A549 (cell line): ENCODE measurements at regions not wholly inside any gene's neighbourhood (a gene's known extent, or its start where the extent isn't known, plus 50 kb on each side); places are given as distances from the start of the nearest gene placed in this dataset.

Experiments
- ATAC-seq, 2 experiments: fragments of 200-7000 bp in 1 of 2; fragments of >200 bp in 1 of 2; cut with Nextera tagmentation in 1 of 2; cut with Tn5 transposase in 1 of 2; 3 replicates each; pipeline versions ENCODE4 v1.8.0 to v1.9.1; 2018 to 2020; ENCODE audit warnings: mild to moderate bottlenecking in 1 of 2, moderate library complexity in 1 of 2
- CTCF ChIA-PET: fragments of 300-600 bp; sonication (Branson Sonifier 250); formaldehyde crosslinking; extraction: SDS; loops from one replicate; lab custom pipeline; 2021; ENCODE audit warnings: antibody characterized with exemption, inconsistent platforms; lab: Yijun Ruan, JAX
- POLR2A ChIA-PET: fragments of 350-600 bp; formaldehyde crosslinking; extraction: SDS; loops from one replicate; lab custom pipeline; 2021; ENCODE audit warnings: antibody characterized with exemption, inconsistent platforms; lab: Yijun Ruan, JAX
- DNase-seq, 2 experiments: peaks; one replicate each; pipeline versions ENCODE4 v3.0.0 to v3.0.0-alpha.2; 2011 to 2016; ENCODE audit warnings: low read depth in 1 of 2, low spot score in 1 of 2
- FAIRE-seq: peaks from 2 replicates; lab custom pipeline; 2011; peaks lifted over from hg19 to GRCh38; lab: Jason Lieb, UNC
- H3K27ac ChIP-seq, 2 experiments: fragments of >200 bp; sonication (Bioruptor Twin); formaldehyde crosslinking; 3 replicates each; pipeline ENCODE4 v1.5.1; 2016 to 2017
- H3K4me1 ChIP-seq: fragments of >200 bp; sonication (Bioruptor Twin); formaldehyde crosslinking; 3 replicates; pipeline ENCODE4 v1.6.1; 2016
- H3K4me2 ChIP-seq: fragments of >200 bp; sonication (Bioruptor Twin); formaldehyde crosslinking; 3 replicates; pipeline ENCODE4 v1.6.1; 2016
- H3K4me3 ChIP-seq: fragments of >200 bp; sonication (Bioruptor Twin); formaldehyde crosslinking; 3 replicates; pipeline ENCODE4 v1.5.1; 2016
- H3K9me3 ChIP-seq: fragments of >200 bp; sonication (Bioruptor Twin); formaldehyde crosslinking; 3 replicates; pipeline ENCODE4 v1.6.1; 2016
- BCL3 ChIP-seq: fragments of >200 bp; sonication (Bioruptor Twin); formaldehyde crosslinking; IDR thresholded peaks from 3 replicates; pipeline ENCODE4 v1.6.1; 2016
- BHLHE40 ChIP-seq: IDR thresholded peaks from 2 replicates; pipeline ENCODE4 v1.6.1; 2012; ENCODE audit warnings: low read depth, low read length, inconsistent platforms
- EHMT2 ChIP-seq: fragments of 200-600 bp; sonication (generic); IDR thresholded peaks from 2 replicates; pipeline ENCODE4 v1.6.1; 2016; ENCODE audit warnings: antibody characterized with exemption, low read depth, mild to moderate bottlenecking, moderate library complexity
- ELK1 ChIP-seq: fragments of 150-350 bp; IDR thresholded peaks from 2 replicates; pipeline ENCODE4 v1.6.1; 2014; ENCODE audit warnings: low read depth, mild to moderate bottlenecking, low read length
- GATA3 ChIP-seq: IDR thresholded peaks from 2 replicates; pipeline ENCODE4 v1.6.1; 2012; ENCODE audit warnings: borderline replicate concordance
- HDAC2 ChIP-seq: fragments of 200-600 bp; sonication (generic); IDR thresholded peaks from 2 replicates; pipeline ENCODE4 v1.6.1; 2016
- HOXA7 ChIP-seq: fragments of 250-450 bp; sonication (Bioruptor Pico); IDR thresholded peaks from 2 replicates; pipeline ENCODE4 v1.5.0; 2020; ENCODE audit warnings: mild to moderate bottlenecking, moderate library complexity
- JUN ChIP-seq, 2 experiments: fragments of >200 bp; sonication (Bioruptor Twin); formaldehyde crosslinking; IDR thresholded peaks; 2 replicates in 1 of 2; 3 replicates in 1 of 2; pipeline ENCODE4 v1.6.1; 2016 to 2017
- NR3C1 ChIP-seq: fragments of >200 bp; sonication (Bioruptor Twin); formaldehyde crosslinking; IDR thresholded peaks from 3 replicates; pipeline ENCODE4 v1.6.1; 2017
- PBX3 ChIP-seq: IDR thresholded peaks from 2 replicates; pipeline ENCODE4 v1.6.1; 2012
- RCOR1 ChIP-seq: fragments of 150-350 bp; IDR thresholded peaks from 2 replicates; pipeline ENCODE4 v1.6.1; 2014; ENCODE audit warnings: antibody characterized with exemption, low read length, low read depth
- REST ChIP-seq: fragments of 200-600 bp; sonication (generic); IDR thresholded peaks from 2 replicates; pipeline ENCODE4 v1.6.1; 2016; ENCODE audit warnings: antibody characterized with exemption, mild to moderate bottlenecking, moderate library complexity
- TFCP2L1 ChIP-seq: fragments of 250-450 bp; sonication (Bioruptor Pico); IDR thresholded peaks from 2 replicates; pipeline ENCODE4 v1.5.0; 2021; ENCODE audit warnings: mild to moderate bottlenecking
- USF2 ChIP-seq: fragments of 450-650 bp; IDR thresholded peaks from 2 replicates; pipeline ENCODE4 v1.6.1; 2014; ENCODE audit warnings: antibody characterized with exemption
- ZC3H11A ChIP-seq: fragments of 450-650 bp; IDR thresholded peaks from 2 replicates; pipeline ENCODE4 v1.6.1; 2014; ENCODE audit warnings: antibody characterized with exemption, mild to moderate bottlenecking
- ZNF302 ChIP-seq: fragments of 250-450 bp; sonication (Bioruptor Pico); IDR thresholded peaks from 2 replicates; pipeline ENCODE4 v1.9.0; 2021; ENCODE audit warnings: inconsistent platforms, mild to moderate bottlenecking, moderate library complexity
- WGBS: methylation state at CpG from one replicate; pipeline ENCODE4 v1.1.6; 2017; ENCODE audit errors: missing lambda C conversion rate; 5-methylcytosine and 5-hydroxymethylcytosine counted together

- no peak for FAIRE-seq
- Histone ChIP-seq H3K27ac (no peak overlapping the region), H3K4me1 (no peaks in the 10 kb centered on the region), H3K9me3 (no peaks in the 10 kb centered on the region), H3K4me2 (no peak overlapping the region), H3K4me3 (no peak overlapping the region)
- TF ChIP-seq JUN (IDR thresholded peaks at IDR 0.05) (no peak), BCL3 (no peak), RCOR1 (no peak), GATA3 (no peak), ZNF302 (no peak), ZC3H11A (no peak), HOXA7 (CRISPR knock-in tag) (no peak), NR3C1 (no peak), USF2 (no peak), HDAC2 (no peak), ELK1 (no peak), BHLHE40 (no peak), REST (no peak), EHMT2 (no peak), TFCP2L1 (CRISPR knock-in tag) (no peak)
- whole genome bisulfite sequencing, result 27% methylated on average over 8 of the region's 8 CpGs
- ChIA-PET CTCF (no interaction called here), POLR2A (no interaction called here)
- no peak for DNase-seq
- no peak for ATAC-seq
These were observed 91.7 kb upstream of the PHOX2B start for GRCh38 chr4:41839916-41840854.

- no peaks in the 10 kb centered on the region for H3K9me3 ChIP-seq
These were observed 90.1 kb upstream of the PHOX2B start for GRCh38 chr4:41838590-41838989.

More at GRCh38 chr4:41838590-41838989, 90.1 kb upstream of the PHOX2B start:
- no peak for DNase-seq
- no peak for TF ChIP-seq PBX3
- TF ChIP-seq, all 56 proteins: peak for 0
- ChIA-PET CTCF (no interaction called here), POLR2A (no interaction called here)
- FAIRE-seq (no peak), ATAC-seq (no peak)
- Histone ChIP-seq H3K27ac (no peak overlapping the region), H3K4me3 (no peak overlapping the region), H3K4me2 (no peak overlapping the region), H3K4me1 (no peaks in the 10 kb centered on the region)
